ENCODE measurements at regions not wholly inside any gene's neighbourhood (a gene's known extent, or its start where the extent isn't known, plus 50 kb on each side); places are given as distances from the start of the nearest gene placed in this dataset.

DNA sequence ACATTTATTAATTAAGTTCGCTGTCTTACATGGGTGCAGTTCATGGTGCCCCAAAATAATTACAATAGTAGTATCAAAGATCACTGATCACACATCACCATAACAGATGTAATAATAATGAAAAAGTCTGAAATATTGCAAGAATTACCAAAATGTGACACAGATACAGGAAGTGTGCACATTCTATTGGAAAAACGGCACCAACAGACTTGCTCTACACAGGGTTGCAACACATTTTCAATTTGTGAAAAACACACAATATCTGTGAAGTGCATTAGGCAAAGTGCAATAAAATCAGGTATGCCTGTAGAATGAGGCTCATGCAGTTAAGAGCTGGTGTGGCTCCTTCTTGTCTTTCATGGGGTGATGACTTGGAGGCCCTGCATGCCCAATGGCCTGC, 265.8 kb downstream of the RPLP1 start:
- H3K36me3 ChIP-seq: no peaks in the 10 kb centered on the region
- DNase-seq (ENCODE audit: low spot score in 2 of 2): no peak
- no peak overlapping the region for H3K4me3 ChIP-seq
- intact Hi-C loops (cut with DNase I): no loop called here
- no peak for TF ChIP-seq CTCF (IDR thresholded peaks at IDR 0.05)
- H3K4me1 ChIP-seq: no peaks in the 10 kb centered on the region
- H3K9me3 ChIP-seq: no peaks in the 10 kb centered on the region
- H3K27ac ChIP-seq: no peak overlapping the region
- no peaks in the 10 kb centered on the region for H3K27me3 ChIP-seq

DNA sequence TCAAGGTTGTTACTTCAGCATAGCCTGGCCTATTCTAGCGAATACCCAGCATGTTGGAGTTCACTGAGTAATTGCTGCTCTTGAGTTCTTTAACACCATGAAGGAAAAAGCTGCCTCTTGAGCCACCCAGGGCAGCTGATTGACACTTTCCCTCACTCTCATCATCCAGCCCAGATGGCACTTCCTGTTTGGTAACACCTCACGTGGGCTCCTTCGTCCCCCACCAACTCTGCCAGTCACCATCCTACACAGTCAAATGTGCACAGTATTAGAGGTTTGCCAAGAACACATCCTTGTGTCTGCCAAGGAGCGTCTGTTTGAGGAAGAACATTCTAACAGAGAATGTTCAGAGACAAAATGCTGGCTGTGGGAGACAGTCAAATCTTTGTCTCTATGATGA, 266.3 kb downstream of the RPLP1 start:
- no peak overlapping the region for H3K27ac ChIP-seq
- DNase-seq (ENCODE audit: low spot score in 2 of 2): peak; percentile 49 to 73
- no peak for TF ChIP-seq CTCF (IDR thresholded peaks at IDR 0.05)
- H3K4me3 ChIP-seq: no peak overlapping the region
- no peaks in the 10 kb centered on the region for H3K9me3 ChIP-seq
- H3K27me3 ChIP-seq: no peaks in the 10 kb centered on the region
- no peaks in the 10 kb centered on the region for H3K36me3 ChIP-seq
- intact Hi-C loops (cut with DNase I): no loop called here
- no peaks in the 10 kb centered on the region for H3K4me1 ChIP-seq

- no peaks in the 10 kb centered on the region for H3K36me3 ChIP-seq
- no peaks in the 10 kb centered on the region for H3K4me1 ChIP-seq
- H3K27ac ChIP-seq: no peak overlapping the region
- DNase-seq (ENCODE audit: low spot score in 2 of 2): peak; percentile 53 to 69
- H3K27me3 ChIP-seq: no peaks in the 10 kb centered on the region
- intact Hi-C loops (cut with DNase I): no loop called here
- H3K9me3 ChIP-seq: no peaks in the 10 kb centered on the region
- TF ChIP-seq CTCF (IDR thresholded peaks at IDR 0.05): no peak
- H3K4me3 ChIP-seq: no peak overlapping the region
Measured at GRCh38 chr15:69719527-69720240, 267.1 kb downstream of the RPLP1 start.

DNA sequence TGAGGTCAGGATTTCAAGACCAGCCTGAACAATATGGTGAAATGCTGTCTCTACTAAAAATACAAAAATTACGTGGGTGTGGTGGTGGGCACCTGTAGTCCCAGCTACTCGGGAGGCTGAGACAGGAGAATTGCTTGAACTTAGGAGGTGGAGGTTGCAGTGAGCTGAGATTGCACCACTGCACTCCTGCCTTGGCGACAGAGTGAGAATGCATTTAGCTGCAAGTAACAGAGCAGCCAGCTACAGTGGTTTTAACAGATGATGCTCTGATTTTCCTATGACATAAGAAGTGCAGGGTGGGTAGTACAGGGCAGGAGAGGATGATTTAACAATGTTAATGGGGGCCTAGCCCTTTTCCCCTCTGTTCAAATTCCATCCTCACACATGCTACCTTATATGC, 267.9 kb downstream of the RPLP1 start:
- Histone ChIP-seq H3K27ac (no peak overlapping the region), H3K4me1 (no peaks in the 10 kb centered on the region), H3K27me3 (no peaks in the 10 kb centered on the region), H3K4me3 (no peak overlapping the region), H3K36me3 (no peaks in the 10 kb centered on the region), H3K9me3 (no peaks in the 10 kb centered on the region)
- no peak for TF ChIP-seq CTCF (IDR thresholded peaks at IDR 0.05)
- DNase-seq (ENCODE audit: low spot score in 2 of 2): no peak
- intact Hi-C loops (cut with DNase I): no loop called here

- Histone ChIP-seq H3K27ac (no peak overlapping the region), H3K9me3 (no peaks in the 10 kb centered on the region), H3K4me1 (no peaks in the 10 kb centered on the region), H3K4me3 (no peak overlapping the region), H3K36me3 (no peaks in the 10 kb centered on the region), H3K27me3 (no peaks in the 10 kb centered on the region)
- DNase-seq (ENCODE audit: low spot score in 2 of 2): no peak
- no peak for TF ChIP-seq CTCF (IDR thresholded peaks at IDR 0.05)
- intact Hi-C loops (cut with DNase I): no loop called here
Measured at GRCh38 chr15:69722924-69723323, 270.3 kb downstream of the RPLP1 start.
